ENCODE measurements at regions not wholly inside any gene's neighbourhood (a gene's known extent, or its start where the extent isn't known, plus 50 kb on each side); places are given as distances from the start of the nearest gene placed in this dataset.

DNA sequence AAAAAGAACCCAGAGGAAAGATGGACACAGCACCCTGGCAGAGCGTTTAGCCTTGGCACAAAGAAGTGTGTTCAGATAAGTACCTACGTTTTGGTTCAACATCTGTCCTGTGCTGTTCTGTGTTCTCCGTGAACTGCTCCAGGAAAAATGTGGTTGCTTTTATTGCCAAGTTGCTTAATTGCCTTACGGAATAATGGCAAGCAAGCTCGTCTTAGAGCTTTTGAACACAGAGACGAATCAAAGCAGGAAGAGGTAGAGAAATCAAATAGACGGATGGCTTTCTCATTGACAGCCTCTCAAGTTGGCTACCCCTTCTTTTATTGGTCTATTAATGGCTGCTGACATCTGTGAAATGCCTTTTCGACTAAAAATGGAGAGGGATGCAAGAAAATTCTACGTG, 911.1 kb upstream of the EEF2KMT start:
- TF ChIP-seq, protein P1, sequence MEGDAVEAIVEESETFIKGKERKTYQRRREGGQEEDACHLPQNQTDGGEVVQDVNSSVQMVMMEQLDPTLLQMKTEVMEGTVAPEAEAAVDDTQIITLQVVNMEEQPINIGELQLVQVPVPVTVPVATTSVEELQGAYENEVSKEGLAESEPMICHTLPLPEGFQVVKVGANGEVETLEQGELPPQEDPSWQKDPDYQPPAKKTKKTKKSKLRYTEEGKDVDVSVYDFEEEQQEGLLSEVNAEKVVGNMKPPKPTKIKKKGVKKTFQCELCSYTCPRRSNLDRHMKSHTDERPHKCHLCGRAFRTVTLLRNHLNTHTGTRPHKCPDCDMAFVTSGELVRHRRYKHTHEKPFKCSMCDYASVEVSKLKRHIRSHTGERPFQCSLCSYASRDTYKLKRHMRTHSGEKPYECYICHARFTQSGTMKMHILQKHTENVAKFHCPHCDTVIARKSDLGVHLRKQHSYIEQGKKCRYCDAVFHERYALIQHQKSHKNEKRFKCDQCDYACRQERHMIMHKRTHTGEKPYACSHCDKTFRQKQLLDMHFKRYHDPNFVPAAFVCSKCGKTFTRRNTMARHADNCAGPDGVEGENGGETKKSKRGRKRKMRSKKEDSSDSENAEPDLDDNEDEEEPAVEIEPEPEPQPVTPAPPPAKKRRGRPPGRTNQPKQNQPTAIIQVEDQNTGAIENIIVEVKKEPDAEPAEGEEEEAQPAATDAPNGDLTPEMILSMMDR (IDR thresholded peaks at IDR 0.05; ENCODE audit: low read depth, low read length): no peak
- TF ChIP-seq EZH2phosphoT487 (IDR thresholded peaks at IDR 0.05; ENCODE audit: low read depth): no peak
